Activated T-helper 1 cell treated with anti-CD3 and anti-CD28 coated beads, Interleukin-12 subunit alpha, Interleukin-12 subunit beta, Interleukin-2, Interleukin-4 antibody, amounts not matched to agents 30 ng/mL and 10 ng/mL and 1 ng/mL, durations not matched to agents 14 hours and 24 hours and 36 hours (primary cell): ENCODE measurements at regions not wholly inside any gene's neighbourhood (a gene's known extent, or its start where the extent isn't known, plus 50 kb on each side); places are given as distances from the start of the nearest gene placed in this dataset.
"Not testable (repeated sequence)": the region's sequence is repeated elsewhere in the genome, so short reads cannot be mapped to it uniquely, and the experiment has no call there.

ENCODE experiments used
- DNase-seq: peaks from one replicate; pipeline ENCODE4 v3.0.0; 2021; ENCODE audit warnings: low spot score
- H3K27ac Mint-ChIP-seq: one replicate; pipeline ENCODE4 v1.8.0; 2021; ENCODE audit warnings: mild to moderate bottlenecking, mixed read lengths
- H3K27me3 Mint-ChIP-seq: one replicate; pipeline ENCODE4 v1.8.0; 2022; ENCODE audit warnings: mild to moderate bottlenecking, moderate library complexity, mixed read lengths; ENCODE audit not compliant: insufficient read depth
- H3K36me3 Mint-ChIP-seq: one replicate; pipeline ENCODE4 v1.8.0; 2021; ENCODE audit warnings: low read depth, mixed read lengths
- H3K4me1 Mint-ChIP-seq: one replicate; pipeline ENCODE4 v1.8.0; 2021; ENCODE audit warnings: low read depth, mixed read lengths
- H3K4me3 Mint-ChIP-seq: one replicate; pipeline ENCODE4 v1.8.0; 2021; ENCODE audit warnings: mild to moderate bottlenecking, moderate library complexity, mixed read lengths
- H3K9me3 Mint-ChIP-seq: one replicate; pipeline ENCODE4 v1.8.0; 2021; ENCODE audit warnings: mixed read lengths
- intact Hi-C: fragments of 100-400 bp; cut with micrococcal nuclease; formaldehyde crosslinking; loops from one replicate; pipeline ENCODE4 v1.15.1; 2024

GRCh38 chr13:21282065-21282464 is 105.6 kb downstream of the MRPL57 start:
- no peak for DNase-seq
- Mint-ChIP-seq H3K4me1 (no peaks in the 10 kb centered on the region), H3K4me3 (no peak overlapping the region), H3K9me3 (no peaks in the 10 kb centered on the region), H3K27ac (no peak overlapping the region), H3K27me3 (peaks cover 22% of the 10 kb centered on the region), H3K36me3 (no peaks in the 10 kb centered on the region)
- intact Hi-C loops = no loop called here

- peaks cover 10% of the 10 kb centered on the region for H3K27me3 Mint-ChIP-seq
- H3K9me3 Mint-ChIP-seq = no peaks in the 10 kb centered on the region
- no peak overlapping the region for H3K4me3 Mint-ChIP-seq
- no peak overlapping the region for H3K27ac Mint-ChIP-seq
- H3K36me3 Mint-ChIP-seq = no peaks in the 10 kb centered on the region
- no peaks in the 10 kb centered on the region for H3K4me1 Mint-ChIP-seq
- no peak for DNase-seq
- intact Hi-C loops = no loop called here
These were observed 111.0 kb downstream of the MRPL57 start for GRCh38 chr13:21287331-21287907.

GRCh38 chr13:21289475-21289874 is 113.0 kb downstream of the MRPL57 start:
- peaks cover 5% of the 10 kb centered on the region for H3K27me3 Mint-ChIP-seq
- H3K4me3 Mint-ChIP-seq = no peak overlapping the region
- no peaks in the 10 kb centered on the region for H3K4me1 Mint-ChIP-seq
- DNase-seq = no peak
- intact Hi-C loops = no loop called here
- no peak overlapping the region for H3K27ac Mint-ChIP-seq
- H3K9me3 Mint-ChIP-seq = no peaks in the 10 kb centered on the region
- no peaks in the 10 kb centered on the region for H3K36me3 Mint-ChIP-seq

GRCh38 chr13:21290442-21291002 is 114.1 kb downstream of the MRPL57 start:
- not testable (repeated sequence) for H3K9me3 Mint-ChIP-seq, H3K36me3 Mint-ChIP-seq, DNase-seq, H3K4me1 Mint-ChIP-seq, H3K4me3 Mint-ChIP-seq, H3K27me3 Mint-ChIP-seq
- H3K27ac Mint-ChIP-seq = peak overlapping the region; percentile 40
- intact Hi-C loops = loop anchor here (10.0 kb wide), 1 partner anchor 1336 kb away; the partner anchor contains the start of gene ZMYM2

- H3K27me3 Mint-ChIP-seq = no peaks in the 10 kb centered on the region
- intact Hi-C loops = loop anchor here (10.0 kb wide), 1 partner anchor 1337 kb away; the partner anchor contains the start of gene ZMYM2
These were observed 115.4 kb downstream of the MRPL57 start for GRCh38 chr13:21291840-21292239.

GRCh38 chr13:21296991-21297390 is 120.5 kb downstream of the MRPL57 start:
- H3K4me1 Mint-ChIP-seq = peaks cover 29% of the 10 kb centered on the region
- H3K36me3 Mint-ChIP-seq, H3K9me3 Mint-ChIP-seq, H3K27me3 Mint-ChIP-seq: not testable (repeated sequence)
- peak; percentile 9 for DNase-seq
- H3K4me3 Mint-ChIP-seq = peak overlapping the region; percentile 96
- H3K27ac Mint-ChIP-seq = peak overlapping the region; percentile 70
- intact Hi-C loops = loop anchor here (1.0 to 10.0 kb wide), 5 partner anchors 85 to 1342 kb away; partner anchors contain the start of genes FGF9 and ZMYM2

More at GRCh38 chr13:21291840-21292239, 115.4 kb downstream of the MRPL57 start:
- no peak for DNase-seq
- Mint-ChIP-seq H3K4me1 (peaks cover under 1% of the 10 kb centered on the region), H3K9me3 (no peaks in the 10 kb centered on the region), H3K36me3 (no peaks in the 10 kb centered on the region), H3K27ac (no peak overlapping the region), H3K4me3 (no peak overlapping the region)

- intact Hi-C loops = loop anchor here (1.0 to 10.0 kb wide), 5 partner anchors 85 to 1343 kb away; partner anchors contain the start of genes FGF9 and ZMYM2
- no peaks in the 10 kb centered on the region for H3K27me3 Mint-ChIP-seq
- H3K4me3 Mint-ChIP-seq = peak overlapping the region; percentile 96
- H3K36me3 Mint-ChIP-seq = no peaks in the 10 kb centered on the region
- H3K27ac Mint-ChIP-seq = peak overlapping the region; percentile 70
- no peaks in the 10 kb centered on the region for H3K9me3 Mint-ChIP-seq
- no peak for DNase-seq
- peaks cover 32% of the 10 kb centered on the region for H3K4me1 Mint-ChIP-seq
These were observed 121.0 kb downstream of the MRPL57 start for GRCh38 chr13:21297447-21297846.

GRCh38 chr13:21297914-21298831 is 121.7 kb downstream of the MRPL57 start:
- DNase-seq = peak; percentile 85
- intact Hi-C loops = loop anchor here (1.0 to 10.0 kb wide), 14 partner anchors 19 to 1343 kb away; partner anchors contain the start of genes EEF1AKMT1, FGF9, MICU2 and MRPL57
- Mint-ChIP-seq H3K4me1 (peaks cover 36% of the 10 kb centered on the region), H3K27ac (peak overlapping the region; percentile 70), H3K9me3 (no peaks in the 10 kb centered on the region), H3K36me3 (no peaks in the 10 kb centered on the region), H3K27me3 (no peaks in the 10 kb centered on the region), H3K4me3 (peak overlapping the region; percentile 96)

GRCh38 chr13:21304256-21304655 is 127.8 kb downstream of the MRPL57 start:
- no peak overlapping the region for H3K4me3 Mint-ChIP-seq
- H3K36me3 Mint-ChIP-seq = peaks cover 4% of the 10 kb centered on the region
- H3K9me3 Mint-ChIP-seq = no peaks in the 10 kb centered on the region
- H3K4me1 Mint-ChIP-seq = peaks cover 18% of the 10 kb centered on the region
- peak overlapping the region; percentile 66 for H3K27ac Mint-ChIP-seq
- intact Hi-C loops = no loop called here
- no peak for DNase-seq
- H3K27me3 Mint-ChIP-seq = no peaks in the 10 kb centered on the region

- H3K4me3 Mint-ChIP-seq, DNase-seq, H3K9me3 Mint-ChIP-seq, intact Hi-C loops, H3K27me3 Mint-ChIP-seq, H3K27ac Mint-ChIP-seq: not testable (repeated sequence)
- Mint-ChIP-seq H3K36me3 (peaks cover 13% of the 10 kb centered on the region), H3K4me1 (peaks cover 18% of the 10 kb centered on the region)
These were observed 130.0 kb downstream of the MRPL57 start for GRCh38 chr13:21306300-21307073.

- Mint-ChIP-seq H3K4me1 (peaks cover 18% of the 10 kb centered on the region), H3K36me3 (peaks cover 13% of the 10 kb centered on the region)
- intact Hi-C loops, DNase-seq, H3K27ac Mint-ChIP-seq, H3K4me3 Mint-ChIP-seq, H3K27me3 Mint-ChIP-seq, H3K9me3 Mint-ChIP-seq: not testable (repeated sequence)
These were observed 130.7 kb downstream of the MRPL57 start for GRCh38 chr13:21307158-21307557.

- Mint-ChIP-seq H3K36me3 (peaks cover 15% of the 10 kb centered on the region), H3K4me1 (peaks cover 12% of the 10 kb centered on the region), H3K27ac (no peak overlapping the region), H3K4me3 (no peak overlapping the region), H3K27me3 (no peaks in the 10 kb centered on the region), H3K9me3 (no peaks in the 10 kb centered on the region)
- no peak for DNase-seq
- intact Hi-C loops = no loop called here
These were observed 132.4 kb downstream of the MRPL57 start for GRCh38 chr13:21308906-21309305.
